ENCODE measurements at regions not wholly inside any gene's neighbourhood (a gene's known extent, or its start where the extent isn't known, plus 50 kb on each side); places are given as distances from the start of the nearest gene placed in this dataset.

GRCh38 chr9:107397076-107398044 lies 92.2 kb downstream of the KLF4 start:
- POLR2A ChIA-PET: no interaction called here
- Mint-ChIP-seq H3K4me3 (ENCODE audit: unreplicated experiment) (no peak overlapping the region), H3K4me1 (ENCODE audit: low read depth, unreplicated experiment) (no peaks in the 10 kb centered on the region), H3K27ac (ENCODE audit: unreplicated experiment) (no peak overlapping the region), H3K36me3 (ENCODE audit: insufficient read depth, unreplicated experiment) (no peaks in the 10 kb centered on the region), H3K27me3 (ENCODE audit: insufficient read depth, unreplicated experiment) (no peaks in the 10 kb centered on the region), H3K9me3 (ENCODE audit: unreplicated experiment) (peaks cover 22% of the 10 kb centered on the region)
- no peak for DNase-seq
- no peaks in the 10 kb centered on the region for H3K27me3 ChIP-seq (replicated peaks; ENCODE audit: control insufficient read depth, insufficient read depth, low read length)
- H3K4me3 ChIP-seq (ENCODE audit: low read depth, low read length): no peak overlapping the region
- CTCF ChIA-PET: interaction anchor here (0.7 kb wide), 1 partner anchor 109 kb away, joined by 3 read pairs; no protein-coding TSS in a partner anchor
- intact Hi-C loops (cut with micrococcal nuclease; ENCODE audit: unreplicated experiment): no loop called here
- H3K36me3 ChIP-seq (ENCODE audit: control insufficient read depth, insufficient read depth, low read length): no peaks in the 10 kb centered on the region
- no peaks in the 10 kb centered on the region for H3K9me3 ChIP-seq
- H3K4me1 ChIP-seq: no peaks in the 10 kb centered on the region
- TF ChIP-seq, protein P1, sequence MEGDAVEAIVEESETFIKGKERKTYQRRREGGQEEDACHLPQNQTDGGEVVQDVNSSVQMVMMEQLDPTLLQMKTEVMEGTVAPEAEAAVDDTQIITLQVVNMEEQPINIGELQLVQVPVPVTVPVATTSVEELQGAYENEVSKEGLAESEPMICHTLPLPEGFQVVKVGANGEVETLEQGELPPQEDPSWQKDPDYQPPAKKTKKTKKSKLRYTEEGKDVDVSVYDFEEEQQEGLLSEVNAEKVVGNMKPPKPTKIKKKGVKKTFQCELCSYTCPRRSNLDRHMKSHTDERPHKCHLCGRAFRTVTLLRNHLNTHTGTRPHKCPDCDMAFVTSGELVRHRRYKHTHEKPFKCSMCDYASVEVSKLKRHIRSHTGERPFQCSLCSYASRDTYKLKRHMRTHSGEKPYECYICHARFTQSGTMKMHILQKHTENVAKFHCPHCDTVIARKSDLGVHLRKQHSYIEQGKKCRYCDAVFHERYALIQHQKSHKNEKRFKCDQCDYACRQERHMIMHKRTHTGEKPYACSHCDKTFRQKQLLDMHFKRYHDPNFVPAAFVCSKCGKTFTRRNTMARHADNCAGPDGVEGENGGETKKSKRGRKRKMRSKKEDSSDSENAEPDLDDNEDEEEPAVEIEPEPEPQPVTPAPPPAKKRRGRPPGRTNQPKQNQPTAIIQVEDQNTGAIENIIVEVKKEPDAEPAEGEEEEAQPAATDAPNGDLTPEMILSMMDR (IDR thresholded peaks at IDR 0.05; ENCODE audit: insufficient read depth in 1 of 2, low read depth in 1 of 2, low read length in 1 of 2, severe bottlenecking in 1 of 2, unreplicated experiment in 1 of 2): no peak
- BruUV-seq (replicated peaks): no TSS peak

DNA sequence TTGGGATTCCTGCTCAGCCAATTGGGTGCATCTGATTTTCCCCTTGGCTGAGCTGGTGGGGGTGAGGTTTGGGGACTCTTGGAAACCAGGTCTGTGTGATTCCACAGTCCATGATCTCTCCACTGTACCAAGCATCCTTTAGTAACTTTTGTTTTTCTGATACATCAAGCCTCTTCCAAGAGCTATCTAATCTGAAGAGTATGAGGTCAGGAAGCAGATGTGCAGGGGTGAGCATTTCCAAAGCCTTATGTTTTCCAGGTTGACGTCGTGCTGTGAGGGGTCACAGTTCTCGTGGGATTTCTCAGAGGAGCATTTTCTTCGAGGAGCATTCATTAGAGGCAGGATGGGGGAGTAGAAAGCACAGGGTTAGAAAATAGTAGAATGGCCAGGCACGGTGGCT lies 95.3 kb downstream of the KLF4 start:
- H3K36me3 ChIP-seq (ENCODE audit: control insufficient read depth, insufficient read depth, low read length): no peaks in the 10 kb centered on the region
- CTCF ChIA-PET: no interaction called here
- Mint-ChIP-seq H3K4me1 (ENCODE audit: low read depth, unreplicated experiment) (peaks cover 12% of the 10 kb centered on the region), H3K9me3 (ENCODE audit: unreplicated experiment) (peaks cover 11% of the 10 kb centered on the region), H3K27ac (ENCODE audit: unreplicated experiment) (no peak overlapping the region), H3K36me3 (ENCODE audit: insufficient read depth, unreplicated experiment) (no peaks in the 10 kb centered on the region), H3K27me3 (ENCODE audit: insufficient read depth, unreplicated experiment) (no peaks in the 10 kb centered on the region), H3K4me3 (ENCODE audit: unreplicated experiment) (no peak overlapping the region)
- TF ChIP-seq, protein P1 (IDR thresholded peaks at IDR 0.05; ENCODE audit: insufficient read depth in 1 of 2, low read depth in 1 of 2, low read length in 1 of 2, severe bottlenecking in 1 of 2, unreplicated experiment in 1 of 2): no peak
- H3K9me3 ChIP-seq: no peaks in the 10 kb centered on the region
- no TSS peak for BruUV-seq (replicated peaks)
- intact Hi-C loops (cut with micrococcal nuclease; ENCODE audit: unreplicated experiment): no loop called here
- DNase-seq: no peak
- peaks cover 18% of the 10 kb centered on the region for H3K4me1 ChIP-seq
- H3K4me3 ChIP-seq (ENCODE audit: low read depth, low read length): no peak overlapping the region
- H3K27me3 ChIP-seq (replicated peaks; ENCODE audit: control insufficient read depth, insufficient read depth, low read length): no peaks in the 10 kb centered on the region
- POLR2A ChIA-PET: no interaction called here

DNA sequence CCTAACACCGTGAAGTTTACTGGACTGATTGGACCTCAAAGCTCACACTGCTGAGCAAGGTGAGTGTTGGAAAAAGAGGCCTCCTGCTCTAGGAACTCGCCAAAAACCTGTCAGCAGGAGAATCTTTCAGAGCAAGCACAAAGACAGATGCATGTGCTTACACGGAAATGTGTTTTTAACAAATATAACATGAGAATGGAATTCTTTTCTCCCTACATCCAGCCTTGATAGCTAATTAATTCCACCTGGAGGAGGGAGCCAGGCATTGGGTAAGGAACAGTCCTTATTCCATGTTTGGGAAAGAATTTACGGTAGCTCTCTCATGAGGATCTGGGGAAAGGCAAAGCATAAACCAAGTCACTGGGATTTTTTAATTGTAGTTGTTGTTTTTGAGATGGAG lies 98.8 kb downstream of the KLF4 start:
- ChIA-PET CTCF (no interaction called here), POLR2A (no interaction called here)
- TF ChIP-seq, protein P1 (IDR thresholded peaks at IDR 0.05; ENCODE audit: insufficient read depth in 1 of 2, low read depth in 1 of 2, low read length in 1 of 2, severe bottlenecking in 1 of 2, unreplicated experiment in 1 of 2): no peak
- H3K4me3 Mint-ChIP-seq (ENCODE audit: unreplicated experiment): no peak overlapping the region
- Histone ChIP-seq H3K4me1 (peaks cover 22% of the 10 kb centered on the region), H3K36me3 (ENCODE audit: control insufficient read depth, insufficient read depth, low read length) (no peaks in the 10 kb centered on the region), H3K9me3 (no peaks in the 10 kb centered on the region), H3K4me3 (ENCODE audit: low read depth, low read length) (no peak overlapping the region), H3K27me3 (replicated peaks; ENCODE audit: control insufficient read depth, insufficient read depth, low read length) (no peaks in the 10 kb centered on the region)
- BruUV-seq (replicated peaks): no TSS peak
- no peak overlapping the region for H3K27ac Mint-ChIP-seq (ENCODE audit: unreplicated experiment)
- H3K36me3 Mint-ChIP-seq (ENCODE audit: insufficient read depth, unreplicated experiment): no peaks in the 10 kb centered on the region
- intact Hi-C loops (cut with micrococcal nuclease; ENCODE audit: unreplicated experiment): no loop called here
- peaks cover 12% of the 10 kb centered on the region for H3K4me1 Mint-ChIP-seq (ENCODE audit: low read depth, unreplicated experiment)
- H3K9me3 Mint-ChIP-seq (ENCODE audit: unreplicated experiment): peaks cover 11% of the 10 kb centered on the region
- no peak for DNase-seq
- no peaks in the 10 kb centered on the region for H3K27me3 Mint-ChIP-seq (ENCODE audit: insufficient read depth, unreplicated experiment)

Data from Caco-2 (cell line).